ENCODE measurements at regions not wholly inside any gene's neighbourhood (a gene's known extent, or its start where the extent isn't known, plus 50 kb on each side); places are given as distances from the start of the nearest gene placed in this dataset.
A peak's percentile ranks its signal among the peaks of the same experiment; 100 is the strongest.

DNA sequence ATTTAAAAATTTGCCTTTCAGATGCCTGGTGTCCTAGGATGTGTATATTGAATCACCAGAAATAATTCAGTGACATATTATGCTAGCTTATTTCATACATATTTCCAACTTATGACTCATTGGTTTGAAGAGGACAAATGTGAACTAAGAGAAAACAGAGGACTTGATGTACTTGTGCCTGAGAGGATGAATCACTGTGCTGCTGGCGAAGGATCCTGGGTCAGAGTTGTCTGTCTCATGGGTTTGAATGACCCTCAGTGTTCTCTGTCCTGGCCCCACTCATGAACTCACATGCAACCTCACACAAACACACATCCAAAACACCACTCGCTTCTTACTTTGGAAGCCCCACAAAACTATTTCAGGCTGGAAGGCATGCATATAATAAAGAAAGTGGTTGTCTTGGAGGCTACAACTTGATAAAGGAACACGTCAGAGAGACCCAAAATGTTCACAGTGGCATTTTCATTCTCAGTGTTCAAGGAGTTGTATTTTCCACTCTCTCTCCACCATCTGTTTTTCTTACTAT is 129.0 kb upstream of the SPRY2 start:
- TF ChIP-seq CTCF (IDR thresholded peaks at IDR 0.05) (peak in 1 of 4 experiments; percentile 5), POLR2A (IDR thresholded peaks at IDR 0.05) (peak in 1 of 2 donors; percentile 27)
